ENCODE measurements at regions not wholly inside any gene's neighbourhood (a gene's known extent, or its start where the extent isn't known, plus 50 kb on each side); places are given as distances from the start of the nearest gene placed in this dataset.

- H3K4me3 Mint-ChIP-seq (ENCODE audit: low read depth) = no peak overlapping the region
- no peaks in the 10 kb centered on the region for H3K36me3 Mint-ChIP-seq (ENCODE audit: insufficient read depth)
- H3K27ac Mint-ChIP-seq = no peak overlapping the region
- H3K27me3 Mint-ChIP-seq = peaks cover 8% of the 10 kb centered on the region
- H3K4me1 Mint-ChIP-seq (ENCODE audit: low read depth) = peaks cover 2% of the 10 kb centered on the region
- no peaks in the 10 kb centered on the region for H3K9me3 Mint-ChIP-seq (ENCODE audit: low read depth)
- DNase-seq (ENCODE audit: low spot score, unreplicated experiment) = no peak
- no peak for TF ChIP-seq CTCF (IDR thresholded peaks at IDR 0.05; ENCODE audit: unreplicated experiment)
Observed at GRCh38 chr2:12596771-12597170, 120.0 kb upstream of the TRIB2 start.

GRCh38 chr2:12597610-12598009 is 119.1 kb upstream of the TRIB2 start:
- peaks cover 11% of the 10 kb centered on the region for H3K27me3 Mint-ChIP-seq
- no peaks in the 10 kb centered on the region for H3K9me3 Mint-ChIP-seq (ENCODE audit: low read depth)
- H3K36me3 Mint-ChIP-seq (ENCODE audit: insufficient read depth) = no peaks in the 10 kb centered on the region
- peaks cover 2% of the 10 kb centered on the region for H3K4me1 Mint-ChIP-seq (ENCODE audit: low read depth)
- DNase-seq (ENCODE audit: low spot score, unreplicated experiment) = no peak
- TF ChIP-seq CTCF (IDR thresholded peaks at IDR 0.05; ENCODE audit: unreplicated experiment) = no peak
- H3K27ac Mint-ChIP-seq = no peak overlapping the region
- no peak overlapping the region for H3K4me3 Mint-ChIP-seq (ENCODE audit: low read depth)

GRCh38 chr2:12602661-12603060 is 114.1 kb upstream of the TRIB2 start:
- H3K36me3 Mint-ChIP-seq (ENCODE audit: insufficient read depth) = no peaks in the 10 kb centered on the region
- no peak overlapping the region for H3K27ac Mint-ChIP-seq
- peaks cover 11% of the 10 kb centered on the region for H3K27me3 Mint-ChIP-seq
- no peak for DNase-seq (ENCODE audit: low spot score, unreplicated experiment)
- peaks cover 4% of the 10 kb centered on the region for H3K4me1 Mint-ChIP-seq (ENCODE audit: low read depth)
- H3K9me3 Mint-ChIP-seq (ENCODE audit: low read depth) = no peaks in the 10 kb centered on the region
- H3K4me3 Mint-ChIP-seq (ENCODE audit: low read depth) = no peak overlapping the region
- no peak for TF ChIP-seq CTCF (IDR thresholded peaks at IDR 0.05; ENCODE audit: unreplicated experiment)

GRCh38 chr2:12603781-12604295 is 112.9 kb upstream of the TRIB2 start:
- Mint-ChIP-seq H3K4me3 (ENCODE audit: low read depth) (no peak overlapping the region), H3K27ac (no peak overlapping the region)

GRCh38 chr2:12604341-12604740 is 112.4 kb upstream of the TRIB2 start:
- Mint-ChIP-seq H3K9me3 (ENCODE audit: low read depth) (no peaks in the 10 kb centered on the region), H3K4me1 (ENCODE audit: low read depth) (peaks cover 4% of the 10 kb centered on the region), H3K4me3 (ENCODE audit: low read depth) (no peak overlapping the region), H3K27ac (peak overlapping the region; percentile 21), H3K27me3 (peaks cover 11% of the 10 kb centered on the region), H3K36me3 (ENCODE audit: insufficient read depth) (no peaks in the 10 kb centered on the region)
- no peak for TF ChIP-seq CTCF (IDR thresholded peaks at IDR 0.05; ENCODE audit: unreplicated experiment)
- DNase-seq (ENCODE audit: low spot score, unreplicated experiment) = no peak

More at GRCh38 chr2:12603781-12604295, 112.9 kb upstream of the TRIB2 start:
- Mint-ChIP-seq H3K36me3 (ENCODE audit: insufficient read depth) (no peaks in the 10 kb centered on the region), H3K4me1 (ENCODE audit: low read depth) (peaks cover 4% of the 10 kb centered on the region), H3K9me3 (ENCODE audit: low read depth) (no peaks in the 10 kb centered on the region), H3K27me3 (peaks cover 11% of the 10 kb centered on the region)
- TF ChIP-seq CTCF (IDR thresholded peaks at IDR 0.05; ENCODE audit: unreplicated experiment) = no peak
- DNase-seq (ENCODE audit: low spot score, unreplicated experiment) = no peak

Data from progenitor cell of endocrine pancreas (in vitro differentiated cells).